Stimulated activated CD4-positive, alpha-beta T cell treated with anti-CD3 and anti-CD28 coated beads, Interleukin-2, amount 100 ng/mL, for 24 hours (primary cell): ENCODE measurements at regions not wholly inside any gene's neighbourhood (a gene's known extent, or its start where the extent isn't known, plus 50 kb on each side); places are given as distances from the start of the nearest gene placed in this dataset.
"Not testable (repeated sequence)": the region's sequence is repeated elsewhere in the genome, so short reads cannot be mapped to it uniquely, and the experiment has no call there.

Experiments used
- DNase-seq, 2 donors: peaks; one replicate each; pipeline ENCODE4 v3.0.0-alpha.2; 2020

DNA sequence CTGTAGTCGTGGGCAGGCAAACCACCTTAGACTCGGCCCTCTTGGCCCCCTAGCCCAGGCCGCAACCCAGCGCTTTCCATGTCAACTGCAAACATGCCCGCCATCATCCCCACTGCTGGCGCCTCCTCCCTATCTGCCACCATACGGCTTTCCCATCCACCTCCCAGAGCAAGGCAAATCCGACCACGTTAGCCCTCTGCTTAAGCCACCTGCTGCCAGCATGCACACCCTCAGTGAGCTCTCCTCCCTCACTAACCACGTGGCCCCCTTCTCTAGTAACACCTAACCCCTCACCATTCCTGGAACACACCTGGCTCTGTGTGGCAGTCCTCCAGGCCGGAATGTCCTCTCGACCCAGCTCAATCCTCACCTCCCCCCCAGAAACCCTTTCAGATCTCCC is 534.8 kb downstream of the TP53TG3F start:
- DNase-seq: not testable (repeated sequence)

DNA sequence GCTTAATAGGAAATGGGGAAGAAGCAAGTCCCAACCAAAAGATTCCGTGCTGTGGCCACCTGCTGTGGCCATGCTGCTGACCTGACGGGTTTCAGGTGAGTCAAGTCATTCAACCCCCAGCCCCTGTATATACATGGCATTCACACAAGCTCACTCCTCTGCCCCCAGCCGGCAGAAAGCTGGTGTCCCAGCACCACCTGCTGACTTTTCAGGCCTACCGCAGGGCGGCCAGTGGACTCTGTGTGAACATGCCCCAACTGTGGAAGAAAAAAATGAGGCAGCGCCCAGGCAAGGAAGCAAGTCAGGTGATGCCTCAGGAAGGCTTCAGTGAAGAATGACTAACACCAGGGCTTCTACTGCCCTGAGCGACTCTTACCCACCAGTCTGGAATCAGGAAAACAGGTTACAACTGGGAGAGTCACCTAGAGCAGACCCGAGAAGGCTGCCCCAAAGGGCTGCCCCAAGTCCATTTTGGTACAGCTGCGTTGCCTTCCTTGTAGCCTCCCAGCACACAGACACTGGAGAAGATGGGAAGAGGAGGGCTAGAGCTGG is 536.5 kb downstream of the TP53TG3F start:
- DNase-seq: not testable (repeated sequence)

DNA sequence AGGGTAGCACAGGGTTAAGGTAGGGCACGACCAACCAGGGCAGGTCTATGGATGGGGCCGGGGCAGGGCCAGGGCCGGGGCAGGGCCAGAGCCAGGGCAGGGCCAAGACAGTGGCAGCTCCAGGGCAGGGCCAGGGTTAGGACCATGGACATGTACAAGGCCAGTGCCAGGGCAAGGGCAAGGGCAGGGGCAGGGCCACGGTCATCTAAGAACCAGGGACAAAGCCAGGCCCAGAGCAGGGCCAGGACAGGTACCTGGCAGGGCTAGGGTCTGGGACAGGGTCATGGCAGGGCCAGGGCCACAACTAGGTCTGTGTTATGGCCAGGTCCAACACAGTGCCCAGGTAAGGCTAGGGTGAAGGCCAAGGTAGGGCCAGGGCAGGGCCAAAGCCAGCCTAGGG is 541.8 kb downstream of the TP53TG3F start:
- DNase-seq: not testable (repeated sequence)

DNA sequence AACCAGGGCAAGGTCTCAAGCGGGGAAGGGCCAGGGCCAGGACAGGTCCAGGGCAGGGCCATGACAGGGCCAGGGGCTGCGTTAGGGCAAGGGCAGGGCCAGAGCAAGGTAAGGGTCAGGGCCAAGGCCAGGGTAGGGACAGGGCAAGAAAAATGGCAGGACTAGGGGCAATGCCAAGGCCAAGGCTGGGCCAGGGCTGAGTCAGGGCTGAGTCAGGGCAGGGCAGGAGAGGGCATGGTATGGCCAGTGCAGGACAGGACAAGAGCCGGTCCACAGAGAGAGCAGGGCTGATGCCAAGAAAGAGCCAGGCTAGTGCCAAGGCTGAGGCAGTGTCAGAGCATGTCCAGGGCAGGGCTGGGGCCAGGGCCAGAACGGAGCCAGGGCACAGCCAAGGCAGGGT is 542.5 kb downstream of the TP53TG3F start:
- not testable (repeated sequence) for DNase-seq

DNA sequence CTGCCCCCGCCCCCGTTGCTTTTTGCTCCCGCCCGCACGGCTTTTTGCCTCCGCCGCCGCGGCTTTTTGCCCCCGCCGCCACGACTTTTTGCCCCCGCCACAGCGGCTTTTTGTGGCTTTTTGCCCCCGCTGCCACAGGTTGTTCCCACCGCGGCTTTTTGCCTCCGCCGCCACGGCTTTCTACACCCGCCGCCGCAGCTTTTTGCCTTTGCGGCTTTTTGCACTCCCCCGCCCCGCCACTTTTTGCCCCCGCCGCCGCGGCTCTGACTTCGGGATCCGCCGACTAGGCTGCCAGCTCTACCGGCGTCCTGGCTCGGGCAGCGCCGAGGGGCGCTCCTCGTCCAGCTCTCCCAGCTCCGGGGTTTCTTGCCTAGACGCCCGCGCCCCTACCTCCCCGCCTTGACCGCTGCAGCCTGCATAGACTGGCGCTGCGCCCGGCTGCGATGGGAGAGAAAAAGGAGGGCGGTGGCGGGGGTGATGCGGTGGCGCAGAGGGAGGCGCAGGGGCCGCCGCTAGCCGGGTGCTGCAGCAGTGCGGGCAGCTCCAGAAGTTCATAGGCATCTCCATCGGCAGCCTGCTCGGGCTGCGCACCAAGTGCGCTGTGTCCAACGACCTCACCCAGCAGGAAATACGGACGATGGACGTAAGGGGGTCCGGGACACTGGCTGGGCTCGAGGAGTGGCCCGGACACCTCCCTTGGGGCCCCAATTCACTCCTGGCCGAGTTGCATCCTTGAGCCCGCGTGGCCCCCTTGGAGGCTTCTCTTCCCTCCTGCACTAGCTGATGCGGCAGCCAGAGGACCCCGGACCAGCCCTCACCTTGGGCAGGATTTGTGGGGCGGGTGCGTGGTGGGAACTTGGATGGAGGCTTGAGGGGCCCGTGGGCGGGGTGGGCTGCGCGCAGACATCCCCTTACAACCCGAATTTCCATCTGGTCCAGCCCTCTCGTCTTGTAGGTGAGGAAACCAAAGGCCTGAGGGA is 555.7 kb downstream of the TP53TG3F start:
- not testable (repeated sequence) for DNase-seq

DNA sequence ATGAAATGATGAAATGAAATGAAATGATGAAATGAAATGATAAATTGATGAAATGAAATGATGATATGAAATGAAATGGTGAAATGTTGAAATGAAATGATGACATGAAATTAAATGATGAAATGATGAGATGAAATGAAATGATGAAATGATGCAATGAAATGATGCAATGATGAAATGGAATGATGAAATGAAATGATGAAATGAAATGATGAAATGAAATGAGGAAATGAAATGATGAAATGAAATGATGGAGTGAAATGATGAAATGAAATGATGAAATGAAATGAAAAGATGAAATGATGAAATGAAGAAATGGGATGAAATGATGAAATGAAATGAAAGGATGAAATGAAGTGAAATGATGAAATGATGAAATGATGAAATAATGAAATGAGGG is 558.9 kb downstream of the TP53TG3F start:
- not testable (repeated sequence) for DNase-seq

DNA sequence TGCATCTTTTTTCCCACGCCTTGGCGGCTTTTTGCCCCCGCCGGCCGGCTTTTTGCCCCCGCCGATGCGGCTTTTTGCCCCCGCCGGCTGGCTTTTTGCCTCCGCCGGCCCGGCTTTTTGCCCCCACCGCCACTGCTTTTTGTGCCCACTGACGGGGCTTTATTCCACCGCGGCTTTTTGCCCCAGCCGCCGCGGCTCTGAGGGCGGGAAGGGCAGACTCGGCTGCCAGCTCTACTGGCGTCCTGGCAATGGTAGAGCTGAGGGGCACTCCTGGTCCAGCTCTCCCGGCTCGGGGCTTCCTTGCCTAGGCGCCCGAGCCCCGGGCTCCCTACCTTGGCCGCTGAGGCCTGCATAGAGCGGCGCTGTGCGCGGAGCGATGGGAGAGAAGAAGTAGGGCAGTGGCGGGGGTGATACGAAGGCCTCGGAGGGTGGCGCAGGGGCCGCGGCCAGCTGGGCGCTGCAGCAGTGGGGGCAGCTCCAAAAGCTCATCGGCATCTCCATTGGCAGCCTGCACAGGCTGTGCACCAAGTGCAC is 591.4 kb downstream of the TP53TG3F start:
- DNase-seq: no peak

DNA sequence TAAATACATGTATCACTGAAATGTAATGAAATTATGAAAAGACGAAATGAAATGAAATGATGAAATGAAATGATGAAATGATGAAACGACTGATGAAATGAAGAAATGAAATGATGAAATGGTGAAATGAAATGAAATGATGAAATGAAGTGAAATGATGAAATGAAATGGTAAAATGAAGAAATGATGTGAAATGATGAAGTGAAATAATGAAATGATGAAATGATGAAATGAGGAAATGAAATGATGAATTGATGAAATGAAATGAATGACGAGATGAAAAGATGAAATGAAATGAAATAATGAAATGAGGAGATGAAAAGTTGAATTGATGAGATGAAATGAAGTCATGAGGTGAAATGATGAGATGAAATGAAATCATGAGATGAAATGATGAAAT is 594.7 kb downstream of the TP53TG3F start:
- DNase-seq: no peak

DNA sequence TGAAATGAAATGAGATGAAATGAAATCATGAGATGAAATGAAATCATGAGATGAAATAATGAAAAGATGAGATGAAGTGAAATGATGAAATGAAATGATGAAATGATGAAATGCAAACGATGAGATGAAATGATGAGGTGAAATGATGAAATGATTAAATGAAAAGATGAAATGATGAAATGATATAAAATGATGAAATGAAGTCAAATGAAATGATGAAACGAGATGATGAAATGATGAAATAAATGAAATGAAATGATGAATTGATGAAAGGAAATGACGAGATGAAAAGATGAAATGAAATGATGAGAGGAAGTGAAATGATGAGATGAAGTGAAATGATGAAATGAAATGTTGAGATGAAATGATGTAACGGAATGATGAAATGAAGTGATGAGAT is 595.6 kb downstream of the TP53TG3F start:
- DNase-seq: no peak

DNA sequence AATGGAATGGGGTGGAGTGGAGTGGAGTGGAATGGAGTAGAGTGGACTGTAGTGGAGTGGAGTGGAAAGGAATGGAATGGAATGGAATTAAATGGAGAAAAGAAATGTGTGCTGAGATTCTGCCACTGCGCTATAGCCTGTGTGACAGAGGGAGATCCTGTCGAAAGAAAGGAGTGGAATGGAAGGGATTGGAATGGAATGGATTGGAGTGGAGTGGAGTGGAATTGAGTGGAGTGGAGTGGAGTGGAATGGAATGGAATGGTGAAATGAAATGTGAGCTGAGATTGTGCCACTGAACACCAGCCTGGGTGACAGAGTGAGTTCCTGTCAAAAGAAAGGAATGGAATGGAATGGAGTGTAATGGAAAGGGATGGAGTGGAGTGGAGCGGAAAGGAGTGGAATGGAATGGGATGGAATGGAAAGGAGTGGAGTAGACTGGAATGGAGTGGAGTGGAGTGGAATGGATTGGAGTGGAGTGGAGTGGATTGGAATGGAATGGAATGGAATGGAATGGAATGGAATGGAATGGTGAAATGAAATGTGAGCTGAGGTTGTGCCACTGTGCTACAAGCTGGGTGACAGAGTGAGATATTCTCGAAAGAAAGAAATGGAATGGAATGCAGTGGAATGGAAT is 603.3 kb downstream of the TP53TG3F start:
- DNase-seq: not testable (repeated sequence)

DNA sequence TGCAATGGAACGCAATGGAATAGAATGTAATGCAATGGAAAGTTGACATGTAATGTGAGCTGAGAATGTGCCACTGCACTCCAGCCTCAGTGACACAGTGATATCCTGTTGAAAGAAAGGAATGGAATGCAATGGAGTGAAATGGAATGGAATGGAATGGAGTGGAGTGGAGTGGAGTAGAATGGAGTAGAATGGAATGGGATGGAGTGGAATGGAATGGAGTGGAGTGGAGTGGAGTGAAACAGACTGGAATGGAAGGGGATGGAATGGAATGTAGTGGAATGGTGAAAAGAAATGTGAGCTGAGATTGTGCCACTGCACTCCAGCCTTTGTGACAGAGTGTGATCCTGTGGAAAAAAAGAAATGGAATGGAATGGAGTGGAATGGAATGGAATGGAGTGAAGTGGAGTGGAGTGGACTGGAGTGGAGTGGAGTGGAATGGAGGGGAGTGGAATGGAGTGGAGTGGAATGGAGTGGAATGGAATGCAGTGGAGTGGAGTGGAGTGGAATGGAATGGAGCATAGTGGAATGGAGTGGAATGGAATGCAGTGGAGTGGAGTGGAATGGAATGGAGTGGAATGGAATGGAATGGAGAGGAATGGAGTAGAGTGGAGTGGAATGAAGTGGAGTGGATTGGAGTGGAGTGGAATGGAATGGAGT is 604.2 kb downstream of the TP53TG3F start:
- DNase-seq: not testable (repeated sequence)

DNA sequence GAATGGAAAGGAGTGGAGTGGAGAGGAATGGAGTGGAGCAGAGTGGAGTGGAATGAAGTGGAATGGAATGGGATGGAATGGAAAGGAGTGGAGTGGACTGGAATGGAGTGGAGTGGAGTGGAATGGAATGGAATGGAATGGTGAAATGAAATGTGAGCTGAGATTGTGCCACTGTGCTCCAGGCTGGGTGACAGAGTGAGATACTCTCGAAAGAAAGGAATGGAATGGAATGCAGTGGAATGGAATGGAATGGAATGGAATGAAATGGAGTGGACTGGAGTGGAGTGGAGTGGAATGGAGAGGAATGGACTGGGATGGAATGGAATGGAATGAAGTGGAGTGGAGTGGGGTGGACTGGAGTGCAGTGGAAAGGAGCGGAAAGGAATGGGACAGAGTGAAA is 605.2 kb downstream of the TP53TG3F start:
- not testable (repeated sequence) for DNase-seq

DNA sequence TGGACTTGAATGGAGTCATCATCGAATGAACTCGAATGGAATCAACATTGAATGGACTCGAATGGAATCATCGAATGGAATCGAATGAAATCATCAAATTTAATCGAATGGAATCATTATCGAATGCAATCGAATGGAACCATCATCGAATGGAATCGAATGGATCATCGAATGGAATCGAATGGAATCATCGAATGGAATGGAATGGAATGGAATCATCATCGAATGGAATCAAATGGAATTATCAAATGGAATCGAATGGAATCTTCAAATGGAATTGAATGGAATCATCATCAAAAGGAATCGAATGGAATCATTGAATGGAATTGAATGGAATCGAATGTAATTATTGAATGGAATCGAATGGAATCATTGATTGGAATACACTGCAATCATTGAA is 610.3 kb downstream of the TP53TG3F start:
- DNase-seq: not testable (repeated sequence)

DNA sequence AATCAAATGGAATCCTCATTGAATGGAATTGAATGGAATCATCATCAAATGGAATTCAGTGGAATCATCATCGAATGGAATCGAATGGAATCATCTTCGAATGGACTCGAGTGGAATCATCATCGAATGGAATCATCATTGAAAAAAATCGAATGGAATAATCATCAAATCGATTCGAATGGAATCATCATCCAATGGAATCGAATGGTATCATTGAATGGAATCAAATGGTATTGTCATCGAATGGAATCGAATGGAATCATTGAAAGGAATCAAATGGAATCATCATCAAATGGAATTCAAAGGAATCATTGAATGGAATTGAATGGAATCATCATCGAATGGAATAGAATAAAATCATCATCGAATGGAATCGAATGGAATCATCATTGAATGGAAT is 619.3 kb downstream of the TP53TG3F start:
- DNase-seq: no peak

DNA sequence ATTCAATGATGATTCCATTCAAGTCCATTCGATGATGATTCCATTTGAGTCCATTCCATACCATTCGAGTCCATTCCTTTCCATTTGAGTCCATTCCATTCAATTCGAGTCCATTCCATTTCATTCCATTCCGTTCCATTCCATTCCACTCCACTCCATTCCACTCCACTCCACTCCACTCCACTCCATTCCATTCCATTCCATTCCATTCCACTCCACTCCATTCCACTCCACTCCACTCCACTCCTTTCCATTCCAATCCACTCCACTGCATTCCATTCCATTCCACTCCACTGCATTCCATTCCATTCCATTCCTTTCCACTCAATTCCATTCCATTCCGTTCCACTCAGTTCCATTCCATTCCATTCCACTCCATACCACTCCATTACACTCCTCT is 625.6 kb downstream of the TP53TG3F start:
- DNase-seq: not testable (repeated sequence)

DNA sequence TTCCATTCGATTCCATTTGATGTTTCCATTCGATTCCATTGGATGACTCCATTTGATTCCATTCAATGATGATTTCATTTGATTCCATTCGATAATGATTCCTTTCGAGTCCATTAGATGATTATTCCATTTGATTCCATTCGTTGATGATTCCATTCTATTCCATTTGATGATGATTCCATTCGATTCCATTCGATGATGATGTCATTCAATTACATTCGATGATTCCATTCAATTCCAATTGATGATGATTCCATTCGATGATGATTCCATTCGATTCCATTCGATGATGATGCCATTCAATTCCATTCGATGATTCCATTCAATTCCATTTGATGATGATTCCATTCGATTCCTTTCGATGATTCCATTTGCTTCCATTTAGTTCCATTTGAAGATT is 635.6 kb downstream of the TP53TG3F start:
- DNase-seq: not testable (repeated sequence)

DNA sequence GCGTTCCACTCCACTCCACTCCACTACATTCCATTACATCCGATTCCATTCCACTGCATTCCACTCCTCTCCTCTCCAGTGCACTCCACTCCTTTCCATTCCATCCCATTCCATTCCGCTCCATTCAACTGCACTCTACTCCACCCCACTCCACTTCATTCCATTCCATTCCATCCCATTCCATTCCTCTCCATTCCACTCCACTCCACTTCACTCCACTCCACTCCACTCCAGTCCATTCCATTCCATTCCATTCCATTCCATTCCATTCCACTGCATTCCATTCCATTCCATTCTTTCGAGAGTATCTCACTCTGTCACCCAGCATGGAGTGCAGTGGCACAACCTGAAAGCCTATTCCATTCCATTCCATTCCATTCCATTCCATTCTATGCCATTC is 637.5 kb downstream of the TP53TG3F start:
- not testable (repeated sequence) for DNase-seq

DNA sequence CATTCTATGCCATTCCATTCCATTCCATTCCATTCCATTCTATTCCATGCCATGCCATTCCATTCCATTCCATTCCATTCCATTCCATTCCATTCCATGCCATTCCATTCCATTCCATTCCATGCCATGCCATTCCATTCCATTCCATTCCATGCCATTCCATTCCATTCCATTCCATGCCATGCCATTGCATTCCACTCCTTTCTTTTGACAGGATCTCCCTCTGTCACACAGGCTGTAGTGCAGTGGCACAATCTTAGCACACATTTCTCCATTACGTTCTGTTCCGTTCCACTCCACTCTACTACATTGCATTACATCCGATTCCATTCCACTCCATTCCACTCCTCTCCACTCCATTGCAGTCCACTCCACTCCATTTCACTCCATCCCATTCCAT is 637.9 kb downstream of the TP53TG3F start:
- DNase-seq: not testable (repeated sequence)

DNA sequence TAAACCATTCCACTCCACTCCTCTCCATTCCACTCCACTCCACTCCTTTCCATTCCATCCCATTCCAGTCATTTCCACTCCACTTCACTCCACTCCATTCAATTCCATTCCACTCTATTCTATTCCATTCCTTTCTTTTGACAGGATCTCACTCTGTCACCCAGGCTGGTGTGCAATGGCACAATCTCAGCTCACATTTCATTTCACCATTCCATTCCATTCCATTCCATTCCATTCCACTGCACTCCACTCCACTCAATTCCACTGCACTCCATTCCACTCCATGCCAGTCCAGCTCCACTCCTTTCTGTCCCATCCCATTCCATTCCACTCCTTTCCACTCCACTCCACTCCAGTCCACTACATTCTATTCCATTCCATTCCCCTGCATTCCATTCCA is 638.6 kb downstream of the TP53TG3F start:
- not testable (repeated sequence) for DNase-seq

DNA sequence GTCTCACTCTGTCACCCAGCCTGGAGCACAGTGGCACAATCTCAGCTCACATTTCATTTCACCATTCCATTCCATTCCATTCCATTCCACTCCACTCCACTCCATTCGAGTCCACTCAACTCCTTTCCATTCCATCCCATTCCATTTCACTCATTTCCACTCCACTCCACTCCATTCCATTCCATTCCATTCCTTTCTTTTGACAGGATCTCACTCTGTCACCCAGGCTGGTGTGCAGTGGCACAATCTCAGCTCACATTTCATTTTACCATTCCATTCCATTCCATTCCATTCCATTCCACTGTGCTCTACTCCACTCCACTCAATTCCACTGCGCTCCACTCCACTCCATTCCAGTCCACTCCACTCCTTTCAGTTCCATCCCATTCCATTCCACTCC is 639.6 kb downstream of the TP53TG3F start:
- not testable (repeated sequence) for DNase-seq
